ENCODE measurements at regions not wholly inside any gene's neighbourhood (a gene's known extent, or its start where the extent isn't known, plus 50 kb on each side); places are given as distances from the start of the nearest gene placed in this dataset.

DNA sequence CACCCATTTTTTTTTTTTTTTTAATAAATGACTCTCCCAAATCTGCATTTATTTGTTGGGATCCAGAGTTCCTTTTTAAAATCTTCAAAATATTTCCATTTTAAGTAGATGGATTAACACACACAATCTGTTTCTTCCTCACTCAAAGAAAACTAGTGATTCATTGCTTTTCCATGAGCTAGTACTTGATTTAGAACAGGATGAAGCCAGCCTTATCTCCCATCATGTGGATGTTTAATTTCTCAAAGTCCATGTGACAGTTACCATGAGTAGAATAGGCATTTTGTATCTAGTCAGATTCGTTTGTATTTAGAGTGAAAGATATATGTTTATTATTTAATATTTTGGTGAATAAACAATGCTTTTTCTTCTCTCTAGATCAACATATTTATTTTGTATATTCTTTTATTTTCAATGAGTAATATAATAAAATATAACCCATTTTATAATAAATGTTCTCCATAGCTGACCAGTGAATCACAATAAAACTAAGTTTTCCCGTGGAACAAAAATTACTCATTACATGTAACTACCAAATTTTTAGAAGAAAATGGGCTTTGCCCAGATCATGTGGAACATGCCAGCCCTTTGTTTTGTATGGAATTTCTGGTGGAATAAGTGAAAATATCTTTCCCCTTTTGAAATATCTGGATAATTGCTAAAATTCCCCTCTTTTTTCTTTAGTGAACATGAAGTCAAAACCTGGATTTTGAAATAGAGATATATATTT lies 54.9 kb upstream of the RPS23 start:
- no peak for DNase-seq

DNA sequence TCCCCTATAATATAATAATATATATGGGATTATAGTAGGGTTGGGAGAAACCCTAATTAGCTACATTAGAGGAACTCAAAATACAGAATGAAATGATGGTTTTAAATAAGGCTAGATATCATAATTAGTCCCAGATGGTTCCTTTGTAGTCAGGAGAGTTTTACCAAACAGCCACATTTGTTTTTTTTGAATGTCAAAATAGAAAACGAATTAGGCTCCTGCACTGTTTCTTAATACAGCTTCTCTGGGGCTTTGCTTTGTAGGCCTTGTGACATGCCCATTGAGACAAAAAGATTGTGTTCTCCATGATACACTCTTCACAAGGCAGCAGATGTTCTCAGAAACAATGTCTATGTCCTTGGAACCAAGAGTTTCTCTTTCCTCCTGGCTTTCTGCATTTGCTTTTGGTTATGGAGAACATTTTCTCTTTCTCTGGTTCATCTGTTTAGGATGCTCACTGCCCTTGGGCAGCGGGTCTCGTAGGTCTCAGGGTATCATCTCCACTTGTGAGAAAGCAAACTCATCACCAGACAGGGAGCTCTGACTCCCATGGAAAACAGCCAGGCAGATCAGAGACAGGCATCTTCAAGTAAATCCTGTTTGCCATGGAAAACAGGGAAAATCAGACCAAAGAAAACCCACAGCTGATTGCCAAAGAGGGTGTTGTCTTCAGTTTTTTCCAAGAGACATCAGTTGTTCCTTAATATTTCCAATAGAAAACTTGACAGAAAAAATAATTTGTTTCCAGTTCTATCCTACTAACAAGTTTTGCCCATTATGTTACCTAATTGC lies 54.1 kb upstream of the RPS23 start:
- no peak for DNase-seq

DNA sequence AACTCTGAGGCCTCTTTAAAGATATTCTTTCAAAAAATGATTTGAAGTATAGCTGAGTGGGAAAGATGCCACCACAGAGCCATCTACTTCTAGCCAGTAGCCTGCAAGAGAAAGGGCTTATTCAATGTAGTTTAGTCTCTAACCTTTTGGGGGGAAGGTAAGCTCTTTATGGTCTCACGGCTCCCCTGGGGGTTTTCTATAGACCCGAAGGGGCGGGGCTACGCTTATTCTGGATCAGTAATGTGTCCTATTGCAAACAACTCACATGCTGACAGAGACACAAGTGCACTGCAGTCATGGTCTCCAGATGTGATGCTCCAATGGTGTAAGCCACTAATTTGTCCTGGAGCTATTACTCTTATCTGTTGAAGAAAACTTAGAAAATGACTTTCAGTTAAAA lies 53.4 kb upstream of the RPS23 start:
- DNase-seq: no peak

DNA sequence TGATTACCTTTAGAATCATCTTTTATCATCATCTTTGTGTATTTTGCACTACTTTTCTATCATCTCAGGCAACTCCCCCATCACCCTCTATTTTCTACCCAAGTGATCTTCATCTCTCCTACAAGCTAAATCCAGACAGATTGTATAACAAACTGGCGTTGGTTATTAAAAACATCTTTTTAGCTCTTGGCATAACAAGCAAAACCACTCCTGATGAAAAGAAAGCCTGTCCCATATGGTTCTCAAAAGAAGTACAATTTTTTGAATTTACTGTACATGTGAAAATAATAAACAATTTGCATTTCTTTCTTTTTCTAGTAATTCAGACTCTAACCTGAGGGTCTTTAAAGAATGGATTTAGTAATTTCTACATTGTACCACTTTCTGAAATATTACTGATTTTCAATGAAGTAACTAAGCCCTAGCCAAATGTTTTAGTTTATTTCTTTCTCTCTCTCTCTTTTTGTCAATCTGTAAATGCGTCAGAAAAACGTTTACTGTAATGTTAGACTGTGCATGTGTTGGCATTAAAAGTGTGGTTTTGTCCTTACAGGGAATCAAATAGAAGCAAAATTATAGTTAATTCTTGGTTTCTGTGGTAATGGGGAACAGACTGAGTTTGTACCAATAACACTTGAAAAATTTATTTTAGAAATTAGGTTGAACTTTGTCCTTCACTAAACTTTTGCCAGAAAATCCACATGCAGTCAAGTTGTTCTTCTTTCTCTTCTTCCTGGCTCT lies 52.5 kb upstream of the RPS23 start:
- DNase-seq: no peak

GRCh38 chr5:82329393-82329792 lies 51.2 kb upstream of the RPS23 start:
- DNase-seq: no peak
